ENCODE measurements at regions not wholly inside any gene's neighbourhood (a gene's known extent, or its start where the extent isn't known, plus 50 kb on each side); places are given as distances from the start of the nearest gene placed in this dataset.

GRCh38 chr5:74953937-74954720 is 87.9 kb upstream of the FAM169A start (continued):
- no peak for TF ChIP-seq SP1 (IDR thresholded peaks at IDR 0.05; ENCODE audit: low read depth)

DNA sequence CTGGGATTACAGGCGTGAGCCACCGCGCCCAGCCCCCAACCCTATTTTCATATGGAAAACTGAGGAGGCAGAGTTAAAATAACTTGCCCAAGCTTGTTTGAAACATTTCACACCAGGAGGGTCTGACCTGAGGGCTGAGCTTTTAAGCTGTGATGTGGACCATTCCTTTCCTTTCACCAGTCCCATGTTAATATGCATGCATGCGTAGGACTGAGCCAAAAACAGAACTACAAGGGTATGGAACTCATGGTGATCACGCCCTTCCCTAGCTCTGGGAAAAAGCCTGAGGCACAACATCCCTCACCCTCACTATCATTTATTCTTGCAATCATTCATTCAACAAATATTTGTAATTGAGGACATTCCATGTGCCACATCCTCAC is 87.4 kb upstream of the FAM169A start:
- H3K9ac ChIP-seq (ENCODE audit: low read length): no peak overlapping the region
- no TSS peak for BruUV-seq (replicated peaks)
- H3K27ac ChIP-seq (ENCODE audit: low read depth, low read length): no peak overlapping the region
- POLR2A ChIA-PET: no interaction called here
- intact Hi-C loops (cut with micrococcal nuclease): no loop called here
- no peaks in the 10 kb centered on the region for H3K27me3 ChIP-seq (ENCODE audit: insufficient read depth, low read length)
- H3K9me3 ChIP-seq (ENCODE audit: control insufficient read depth in 1 of 2, insufficient read depth in 1 of 2, low read depth in 1 of 2, low read length in 2 of 2): no peaks in the 10 kb centered on the region
- no peak overlapping the region for H3K4me2 ChIP-seq (ENCODE audit: low read length)
- H3K4me3 ChIP-seq (replicated peaks in 1 of 2; ENCODE audit: low read depth in 1 of 2, low read length in 2 of 2): no peak overlapping the region
- no peak for ATAC-seq
- RAD21 ChIA-PET (ENCODE audit: low non-redundant PET in 1 of 2, low total read pairs in 2 of 2, uncharacterized antibody in 2 of 2, unreplicated experiment in 2 of 2): no interaction called here
- H3K36me3 ChIP-seq (ENCODE audit: control insufficient read depth in 1 of 2, insufficient read depth in 2 of 2, low read length in 2 of 2): no peaks in the 10 kb centered on the region
- no peaks in the 10 kb centered on the region for H3K9me2 ChIP-seq (ENCODE audit: insufficient read depth)
- peaks cover 0 to 16% of the 10 kb centered on the region in 2 experiments; a peak in 2 of 4 replicates for H3K4me1 ChIP-seq (ENCODE audit: control insufficient read depth in 1 of 2, insufficient read depth in 2 of 2, low read length in 2 of 2)
- CTCF ChIA-PET: interaction anchor here (0.7 kb wide), 1 partner anchor 18 kb away, joined by 3 read pairs; no protein-coding TSS in a partner anchor
- H2AFZ ChIP-seq (ENCODE audit: low read depth, low read length, poor library complexity, severe bottlenecking): no peak overlapping the region
- no peaks in the 10 kb centered on the region for H3K79me2 ChIP-seq (ENCODE audit: insufficient read depth, low read length)
- DNase-seq (ENCODE audit: low read depth, low spot score): no peak
- H4K20me1 ChIP-seq (ENCODE audit: insufficient read depth): no peaks in the 10 kb centered on the region
- TF ChIP-seq REST (IDR thresholded peaks at IDR 0.05; ENCODE audit: low read depth) (no peak), RAD21 (IDR thresholded peaks at IDR 0.05; ENCODE audit: low read depth) (no peak), EGR1 (IDR thresholded peaks at IDR 0.05; ENCODE audit: low read depth) (no peak), YY1 (IDR thresholded peaks at IDR 0.05; ENCODE audit: extremely low read depth, insufficient replicate concordance, low read depth, low read length) (no peak), SIN3A (IDR thresholded peaks at IDR 0.05; ENCODE audit: low read depth) (no peak), CEBPB (IDR thresholded peaks at IDR 0.05; ENCODE audit: low read depth) (no peak), TCF7L2 (IDR thresholded peaks at IDR 0.05; ENCODE audit: borderline replicate concordance, extremely low read depth, insufficient read depth, insufficient read length) (no peak), EZH2 (IDR thresholded peaks at IDR 0.05) (no peak), CBX3 (IDR thresholded peaks at IDR 0.05; ENCODE audit: low read depth) (no peak), ZFX (IDR thresholded peaks at IDR 0.05) (no peak), SP1 (IDR thresholded peaks at IDR 0.05; ENCODE audit: low read depth) (no peak), FOSL1 (IDR thresholded peaks at IDR 0.05; ENCODE audit: low read depth) (no peak), EZH2phosphoT487 (IDR thresholded peaks at IDR 0.05; ENCODE audit: borderline replicate concordance) (no peak), SRF (IDR thresholded peaks at IDR 0.05; ENCODE audit: low read depth) (no peak), ELF1 (IDR thresholded peaks at IDR 0.05; ENCODE audit: borderline replicate concordance, low read depth) (no peak)
- TF ChIP-seq, protein P1, sequence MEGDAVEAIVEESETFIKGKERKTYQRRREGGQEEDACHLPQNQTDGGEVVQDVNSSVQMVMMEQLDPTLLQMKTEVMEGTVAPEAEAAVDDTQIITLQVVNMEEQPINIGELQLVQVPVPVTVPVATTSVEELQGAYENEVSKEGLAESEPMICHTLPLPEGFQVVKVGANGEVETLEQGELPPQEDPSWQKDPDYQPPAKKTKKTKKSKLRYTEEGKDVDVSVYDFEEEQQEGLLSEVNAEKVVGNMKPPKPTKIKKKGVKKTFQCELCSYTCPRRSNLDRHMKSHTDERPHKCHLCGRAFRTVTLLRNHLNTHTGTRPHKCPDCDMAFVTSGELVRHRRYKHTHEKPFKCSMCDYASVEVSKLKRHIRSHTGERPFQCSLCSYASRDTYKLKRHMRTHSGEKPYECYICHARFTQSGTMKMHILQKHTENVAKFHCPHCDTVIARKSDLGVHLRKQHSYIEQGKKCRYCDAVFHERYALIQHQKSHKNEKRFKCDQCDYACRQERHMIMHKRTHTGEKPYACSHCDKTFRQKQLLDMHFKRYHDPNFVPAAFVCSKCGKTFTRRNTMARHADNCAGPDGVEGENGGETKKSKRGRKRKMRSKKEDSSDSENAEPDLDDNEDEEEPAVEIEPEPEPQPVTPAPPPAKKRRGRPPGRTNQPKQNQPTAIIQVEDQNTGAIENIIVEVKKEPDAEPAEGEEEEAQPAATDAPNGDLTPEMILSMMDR (IDR thresholded peaks at IDR 0.05 in 2 of 3, conservative IDR thresholded peaks at IDR 0.05 in 1 of 3; ENCODE audit: borderline replicate concordance in 1 of 3, insufficient read depth in 1 of 3, low read depth in 2 of 3, low read length in 2 of 3): no peak
- TF ChIP-seq, protein P2, sequence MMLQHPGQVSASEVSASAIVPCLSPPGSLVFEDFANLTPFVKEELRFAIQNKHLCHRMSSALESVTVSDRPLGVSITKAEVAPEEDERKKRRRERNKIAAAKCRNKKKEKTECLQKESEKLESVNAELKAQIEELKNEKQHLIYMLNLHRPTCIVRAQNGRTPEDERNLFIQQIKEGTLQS (IDR thresholded peaks at IDR 0.05): no peak
- TF ChIP-seq, protein P3, sequence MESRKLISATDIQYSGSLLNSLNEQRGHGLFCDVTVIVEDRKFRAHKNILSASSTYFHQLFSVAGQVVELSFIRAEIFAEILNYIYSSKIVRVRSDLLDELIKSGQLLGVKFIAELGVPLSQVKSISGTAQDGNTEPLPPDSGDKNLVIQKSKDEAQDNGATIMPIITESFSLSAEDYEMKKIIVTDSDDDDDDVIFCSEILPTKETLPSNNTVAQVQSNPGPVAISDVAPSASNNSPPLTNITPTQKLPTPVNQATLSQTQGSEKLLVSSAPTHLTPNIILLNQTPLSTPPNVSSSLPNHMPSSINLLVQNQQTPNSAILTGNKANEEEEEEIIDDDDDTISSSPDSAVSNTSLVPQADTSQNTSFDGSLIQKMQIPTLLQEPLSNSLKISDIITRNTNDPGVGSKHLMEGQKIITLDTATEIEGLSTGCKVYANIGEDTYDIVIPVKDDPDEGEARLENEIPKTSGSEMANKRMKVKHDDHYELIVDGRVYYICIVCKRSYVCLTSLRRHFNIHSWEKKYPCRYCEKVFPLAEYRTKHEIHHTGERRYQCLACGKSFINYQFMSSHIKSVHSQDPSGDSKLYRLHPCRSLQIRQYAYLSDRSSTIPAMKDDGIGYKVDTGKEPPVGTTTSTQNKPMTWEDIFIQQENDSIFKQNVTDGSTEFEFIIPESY (IDR thresholded peaks at IDR 0.05; ENCODE audit: extremely low read depth, insufficient replicate concordance, low read length): no peak
